NT2/D1 (cell line): ENCODE measurements at regions not wholly inside any gene's neighbourhood (a gene's known extent, or its start where the extent isn't known, plus 50 kb on each side); places are given as distances from the start of the nearest gene placed in this dataset.

Source experiments
- YY1 ChIP-seq: IDR thresholded peaks from 2 replicates; pipeline ENCODE4 v1.6.1; 2011; ENCODE audit not compliant: insufficient read length, insufficient read depth
- ZNF274 ChIP-seq: IDR thresholded peaks from 2 replicates; pipeline ENCODE4 v1.6.1; 2011; ENCODE audit warnings: mild to moderate bottlenecking, low read depth, low read length

DNA sequence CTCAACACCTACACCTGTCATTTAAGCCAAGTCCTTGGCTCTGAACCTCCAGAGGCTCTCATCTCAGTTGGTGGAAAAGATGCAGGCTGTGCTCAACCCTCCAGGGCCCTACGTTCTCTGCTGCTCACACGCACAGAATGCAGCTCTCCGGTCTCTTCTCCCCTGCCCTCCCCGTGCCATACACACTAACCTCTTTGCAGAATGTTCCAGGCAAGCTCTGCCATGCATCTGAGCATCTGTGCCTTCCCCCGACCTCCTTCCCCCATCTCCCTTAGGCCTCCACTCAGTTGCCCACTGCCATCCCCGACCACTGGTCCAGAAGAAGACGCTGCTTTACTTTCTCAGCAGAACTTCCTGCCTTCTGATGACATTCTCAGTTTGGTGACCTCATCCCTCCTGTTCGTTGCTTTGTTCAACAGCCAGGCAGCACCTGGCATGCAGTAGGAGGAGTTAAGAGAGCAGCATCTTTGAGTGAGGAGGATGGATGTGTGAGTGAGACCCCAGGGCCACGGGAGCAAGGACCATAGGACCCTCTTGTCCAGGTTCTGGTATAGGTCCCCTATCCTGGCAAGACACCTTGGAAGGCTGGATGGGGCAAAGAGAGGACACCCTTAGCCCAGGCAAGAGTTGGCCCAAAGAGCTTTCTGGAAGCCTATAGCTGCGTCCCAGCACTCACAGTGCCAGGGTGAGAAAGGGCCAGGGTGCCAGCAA is 598.0 kb downstream of the BRD1 start:
- TF ChIP-seq ZNF274 (no peak), YY1 (no peak)
